Mononuclear cell (primary cell): ENCODE measurements at regions not wholly inside any gene's neighbourhood (a gene's known extent, or its start where the extent isn't known, plus 50 kb on each side); places are given as distances from the start of the nearest gene placed in this dataset.

ENCODE experiments used
- H3K27me3 ChIP-seq: 2 replicates; pipeline ENCODE4 v1.6.0; 2011; ENCODE audit warnings: low read length, control low read depth; ENCODE audit not compliant: insufficient read depth
- H3K4me1 ChIP-seq: 2 replicates; pipeline ENCODE4 v1.5.1; 2011; ENCODE audit warnings: mild to moderate bottlenecking, low read length, control low read depth; ENCODE audit not compliant: insufficient read depth
- H3K4me3 ChIP-seq: 2 replicates; pipeline ENCODE4 v1.5.1; 2011; ENCODE audit warnings: mild to moderate bottlenecking, low read length, moderate library complexity
- H3K9me3 ChIP-seq: 2 replicates; pipeline ENCODE4 v1.5.1; 2011; ENCODE audit warnings: low read depth, mild to moderate bottlenecking, control low read depth, low read length

- no peaks in the 10 kb centered on the region for H3K27me3 ChIP-seq
- H3K4me3 ChIP-seq: no peak overlapping the region
- no peaks in the 10 kb centered on the region for H3K4me1 ChIP-seq
- H3K9me3 ChIP-seq: no peaks in the 10 kb centered on the region
Observed at GRCh38 chr2:195313962-195314361, 343.1 kb upstream of the SLC39A10 start.

DNA sequence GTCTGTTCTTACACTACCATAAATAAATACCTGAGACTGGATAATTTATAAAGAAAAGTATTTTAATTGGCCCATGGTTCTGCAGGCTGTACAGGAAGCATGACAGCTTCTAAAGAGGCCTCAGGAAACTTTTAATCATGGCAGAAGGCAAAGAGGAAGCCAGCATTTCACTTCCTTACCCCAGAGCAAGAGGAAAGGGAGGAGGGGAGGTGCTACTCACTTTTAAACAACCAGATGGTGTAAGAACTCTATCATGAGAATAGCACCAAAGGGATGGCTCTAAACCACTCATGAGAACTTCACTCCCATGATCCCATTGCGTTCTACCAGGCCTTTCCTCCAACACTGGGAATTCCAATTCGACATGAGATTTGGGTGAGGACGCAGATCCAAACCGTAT is 344.4 kb upstream of the SLC39A10 start:
- no peaks in the 10 kb centered on the region for H3K4me1 ChIP-seq
- H3K4me3 ChIP-seq: no peak overlapping the region
- no peaks in the 10 kb centered on the region for H3K27me3 ChIP-seq
- H3K9me3 ChIP-seq: no peaks in the 10 kb centered on the region

DNA sequence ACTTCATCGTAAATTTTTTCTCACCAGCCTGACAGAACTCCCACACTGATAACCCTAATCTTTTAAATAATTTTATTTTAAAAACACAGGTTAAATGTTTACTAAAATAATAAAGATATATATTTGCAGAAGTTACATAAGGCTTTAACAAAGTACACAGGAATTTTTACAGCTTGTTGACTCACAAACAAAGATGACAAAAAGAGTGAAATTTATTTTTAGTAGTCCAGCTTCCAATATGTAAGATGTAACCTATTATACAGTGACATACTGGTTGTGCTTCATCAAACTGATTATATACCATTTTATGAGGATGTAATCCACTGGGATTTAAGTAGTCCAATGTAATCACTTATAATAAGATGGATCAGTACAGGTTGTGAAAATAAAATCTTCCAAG is 348.9 kb upstream of the SLC39A10 start:
- Histone ChIP-seq H3K4me3 (no peak overlapping the region), H3K27me3 (no peaks in the 10 kb centered on the region), H3K4me1 (no peaks in the 10 kb centered on the region), H3K9me3 (no peaks in the 10 kb centered on the region)

DNA sequence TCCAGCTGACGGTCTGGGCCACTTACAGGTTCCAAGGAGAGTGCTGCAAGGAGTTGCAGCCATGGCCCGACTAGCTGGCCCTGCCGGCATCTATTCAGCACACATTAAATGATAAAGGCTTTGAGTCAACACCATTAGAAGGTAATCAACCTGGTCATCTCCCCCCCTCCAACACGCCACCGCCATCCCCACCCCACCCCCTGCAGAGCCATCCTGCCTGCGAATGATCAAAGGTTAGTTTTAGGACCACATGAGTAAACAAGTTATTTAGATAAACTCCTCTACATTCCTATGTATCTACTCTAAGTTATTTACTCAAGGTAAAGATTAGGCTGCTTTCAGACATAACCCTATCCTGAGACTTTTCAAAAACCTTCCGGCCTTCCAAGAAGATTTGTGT is 349.3 kb upstream of the SLC39A10 start:
- H3K27me3 ChIP-seq: no peaks in the 10 kb centered on the region
- H3K9me3 ChIP-seq: no peaks in the 10 kb centered on the region
- H3K4me3 ChIP-seq: no peak overlapping the region
- H3K4me1 ChIP-seq: no peaks in the 10 kb centered on the region

GRCh38 chr2:195304310-195304709 is 352.7 kb upstream of the SLC39A10 start:
- no peaks in the 10 kb centered on the region for H3K9me3 ChIP-seq
- no peaks in the 10 kb centered on the region for H3K4me1 ChIP-seq
- H3K27me3 ChIP-seq: no peaks in the 10 kb centered on the region
- no peak overlapping the region for H3K4me3 ChIP-seq

DNA sequence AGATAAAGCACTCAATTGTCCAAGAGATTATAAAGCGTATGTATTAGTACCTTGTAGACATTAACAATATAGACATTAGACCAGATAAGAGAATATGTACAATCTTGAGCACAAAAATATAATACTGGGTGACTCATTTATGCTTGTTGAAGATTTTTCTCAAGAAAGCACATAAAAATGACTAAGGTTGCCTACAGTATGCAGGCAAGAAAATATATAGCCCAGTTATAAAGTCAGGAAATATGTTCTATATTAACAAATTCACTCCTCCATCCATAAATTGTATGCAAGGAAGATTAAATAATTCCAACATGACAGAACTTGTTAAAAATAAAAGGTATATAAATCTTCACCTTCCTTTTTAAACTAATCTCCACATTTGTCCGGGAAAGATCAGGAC is 356.4 kb upstream of the SLC39A10 start:
- no peaks in the 10 kb centered on the region for H3K9me3 ChIP-seq
- H3K4me1 ChIP-seq: no peaks in the 10 kb centered on the region
- H3K27me3 ChIP-seq: no peaks in the 10 kb centered on the region

GRCh38 chr2:195299600-195299999 is 357.4 kb upstream of the SLC39A10 start:
- no peaks in the 10 kb centered on the region for H3K27me3 ChIP-seq
- no peak overlapping the region for H3K4me3 ChIP-seq
- H3K9me3 ChIP-seq: no peaks in the 10 kb centered on the region
- H3K4me1 ChIP-seq: no peaks in the 10 kb centered on the region

More for the DNA sequence above, 356.4 kb upstream of the SLC39A10 start:
- H3K4me3 ChIP-seq: no peak overlapping the region

DNA sequence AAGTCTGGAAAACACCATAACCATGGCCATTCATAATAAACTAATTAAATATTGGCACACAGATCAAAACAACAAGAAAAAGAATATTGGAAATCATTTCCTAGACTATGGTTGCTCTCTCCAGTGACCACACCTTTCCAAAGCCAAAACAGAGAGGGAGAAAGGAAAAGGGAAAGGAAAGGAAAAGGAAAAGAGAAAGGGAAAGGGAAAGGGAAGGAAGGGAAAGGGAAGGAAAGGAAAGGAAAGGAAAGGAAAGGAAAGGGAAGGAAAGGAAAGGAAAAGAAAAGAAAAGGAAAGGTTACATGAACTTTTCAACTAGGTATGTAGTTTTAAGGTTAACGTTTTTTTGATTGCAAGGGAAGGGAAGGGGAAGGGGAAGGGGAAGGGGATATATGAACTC is 360.5 kb upstream of the SLC39A10 start:
- H3K27me3 ChIP-seq: no peaks in the 10 kb centered on the region
- H3K9me3 ChIP-seq: no peaks in the 10 kb centered on the region
- H3K4me3 ChIP-seq: no peak overlapping the region
- no peaks in the 10 kb centered on the region for H3K4me1 ChIP-seq

DNA sequence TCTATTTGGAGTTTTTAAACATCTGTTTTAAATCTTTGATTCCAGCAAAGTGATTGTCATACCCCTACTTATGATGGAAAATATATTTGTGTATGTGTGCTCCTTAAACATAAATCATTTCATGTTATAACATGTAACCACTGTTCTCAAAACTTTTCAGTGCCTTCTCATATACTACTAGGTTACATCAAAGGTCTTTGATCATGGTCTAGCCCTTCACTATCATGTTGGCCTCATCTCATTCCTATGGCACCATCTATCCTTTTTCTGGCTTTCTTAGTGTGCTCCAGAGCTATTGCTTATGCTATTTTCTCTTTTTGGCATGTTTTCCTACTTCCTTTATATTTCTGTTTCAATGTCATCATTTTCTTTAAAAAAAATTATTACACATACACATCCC is 367.9 kb upstream of the SLC39A10 start:
- no peaks in the 10 kb centered on the region for H3K9me3 ChIP-seq
- H3K27me3 ChIP-seq: no peaks in the 10 kb centered on the region
- H3K4me1 ChIP-seq: no peaks in the 10 kb centered on the region
- H3K4me3 ChIP-seq: no peak overlapping the region

DNA sequence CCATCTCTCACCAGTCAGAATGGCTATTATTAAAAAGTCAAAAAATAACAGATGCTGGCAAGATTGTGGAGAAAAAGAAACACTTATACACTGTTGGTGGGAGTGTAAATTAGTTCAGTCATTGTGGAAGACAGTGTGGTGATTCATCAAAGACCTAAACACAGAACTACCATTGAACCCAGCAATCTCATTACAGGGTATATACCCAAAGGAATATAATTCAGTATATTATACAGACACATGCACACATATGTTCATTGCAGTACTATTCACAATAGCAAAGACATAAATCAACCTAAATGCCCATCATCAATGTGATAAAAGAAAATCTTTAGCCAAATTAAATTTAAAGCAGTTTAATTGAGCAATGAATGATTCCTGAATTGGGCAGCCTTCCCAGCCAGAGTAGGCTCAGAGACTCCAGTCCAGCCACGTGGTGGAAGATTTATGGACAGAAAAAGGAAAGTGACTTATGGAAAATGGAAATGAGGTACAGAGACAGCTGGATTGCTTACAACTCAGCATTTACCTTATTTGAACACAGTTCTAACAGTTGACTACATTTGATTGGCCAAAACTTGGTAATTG is 377.1 kb upstream of the SLC39A10 start:
- Histone ChIP-seq H3K4me3 (no peak overlapping the region), H3K4me1 (no peaks in the 10 kb centered on the region), H3K9me3 (no peaks in the 10 kb centered on the region), H3K27me3 (no peaks in the 10 kb centered on the region)

- no peaks in the 10 kb centered on the region for H3K27me3 ChIP-seq
Observed at GRCh38 chr2:195270466-195271039, 386.5 kb upstream of the SLC39A10 start.

GRCh38 chr2:195269220-195269619 is 387.8 kb upstream of the SLC39A10 start:
- Histone ChIP-seq H3K9me3 (no peaks in the 10 kb centered on the region), H3K4me1 (no peaks in the 10 kb centered on the region), H3K4me3 (no peak overlapping the region), H3K27me3 (no peaks in the 10 kb centered on the region)

More at GRCh38 chr2:195270466-195271039, 386.5 kb upstream of the SLC39A10 start:
- no peaks in the 10 kb centered on the region for H3K9me3 ChIP-seq
- no peaks in the 10 kb centered on the region for H3K4me1 ChIP-seq
- no peak overlapping the region for H3K4me3 ChIP-seq

- no peak overlapping the region for H3K4me3 ChIP-seq
- H3K9me3 ChIP-seq: no peaks in the 10 kb centered on the region
- H3K27me3 ChIP-seq: no peaks in the 10 kb centered on the region
- H3K4me1 ChIP-seq: no peaks in the 10 kb centered on the region
Observed at GRCh38 chr2:195257979-195258378, 399.0 kb upstream of the SLC39A10 start.

- Histone ChIP-seq H3K27me3 (no peaks in the 10 kb centered on the region), H3K4me1 (no peaks in the 10 kb centered on the region), H3K4me3 (no peak overlapping the region), H3K9me3 (peaks cover 3% of the 10 kb centered on the region)
Observed at GRCh38 chr2:195252018-195252417, 405.0 kb upstream of the SLC39A10 start.

- no peaks in the 10 kb centered on the region for H3K27me3 ChIP-seq
- peaks cover 10% of the 10 kb centered on the region for H3K9me3 ChIP-seq
- no peak overlapping the region for H3K4me3 ChIP-seq
- H3K4me1 ChIP-seq: no peaks in the 10 kb centered on the region
Observed at GRCh38 chr2:195251214-195251613, 405.8 kb upstream of the SLC39A10 start.

GRCh38 chr2:195238826-195239225 is 418.2 kb upstream of the SLC39A10 start:
- no peaks in the 10 kb centered on the region for H3K4me1 ChIP-seq
- no peaks in the 10 kb centered on the region for H3K27me3 ChIP-seq
- no peak overlapping the region for H3K4me3 ChIP-seq
- no peaks in the 10 kb centered on the region for H3K9me3 ChIP-seq
